MM.1S (cell line): ENCODE measurements at regions not wholly inside any gene's neighbourhood (a gene's known extent, or its start where the extent isn't known, plus 50 kb on each side); places are given as distances from the start of the nearest gene placed in this dataset.
A peak's percentile ranks its signal among the peaks of the same experiment; 100 is the strongest.
"Not testable (repeated sequence)": the region's sequence is repeated elsewhere in the genome, so short reads cannot be mapped to it uniquely, and the experiment has no call there.

Experiments used
- DNase-seq: peaks from one replicate; pipeline ENCODE4 v3.0.0-alpha.2; 2015
- H2AFZ ChIP-seq: fragments of 300-600 bp; sonication (generic); 2 replicates; pipeline ENCODE4 v1.6.0; 2016; ENCODE audit warnings: antibody characterized with exemption, low read length
- H3F3A ChIP-seq: fragments of 300-600 bp; sonication (generic); 2 replicates; pipeline ENCODE4 v1.6.1; 2016; ENCODE audit warnings: mild to moderate bottlenecking, antibody characterized with exemption, low read length, moderate library complexity, mixed read lengths; ENCODE audit not compliant: insufficient read depth
- H3K27ac ChIP-seq: fragments of 300-600 bp; sonication (generic); 2 replicates; pipeline ENCODE4 v1.5.1; 2016; ENCODE audit warnings: mild to moderate bottlenecking, low read length
- H3K27me3 ChIP-seq: fragments of 300-600 bp; sonication (generic); replicated peaks from 2 replicates; pipeline ENCODE4 v1.6.0; 2016; ENCODE audit warnings: low read length; ENCODE audit not compliant: insufficient read depth
- H3K36me3 ChIP-seq: fragments of 300-600 bp; sonication (generic); replicated peaks from 2 replicates; pipeline ENCODE4 v1.6.1; 2016; ENCODE audit warnings: mild to moderate bottlenecking, low read length, mixed read lengths; ENCODE audit not compliant: insufficient read depth
- H3K4me1 ChIP-seq: fragments of 300-600 bp; sonication (generic); 2 replicates; pipeline ENCODE4 v1.6.1; 2016; ENCODE audit warnings: low read length, mixed read lengths
- H3K4me2 ChIP-seq: fragments of 300-600 bp; sonication (generic); 2 replicates; pipeline ENCODE4 v1.6.0; 2016; ENCODE audit warnings: low read depth, low read length
- H3K4me3 ChIP-seq: fragments of 300-600 bp; sonication (generic); 2 replicates; pipeline ENCODE4 v1.5.1; 2016; ENCODE audit warnings: low read length, mixed read lengths
- H3K79me2 ChIP-seq: fragments of 300-600 bp; sonication (generic); 2 replicates; pipeline ENCODE4 v1.6.1; 2016; ENCODE audit warnings: mixed run types, low read length, mixed read lengths
- H3K9ac ChIP-seq: fragments of 300-600 bp; sonication (generic); 2 replicates; pipeline ENCODE4 v1.6.1; 2016; ENCODE audit warnings: low read length, mixed read lengths
- H3K9me2 ChIP-seq: fragments of 300-600 bp; sonication (generic); replicated peaks from 2 replicates; pipeline ENCODE4 v1.6.1; 2016; ENCODE audit warnings: mild to moderate bottlenecking, low read length, mixed read lengths; ENCODE audit not compliant: insufficient read depth
- H3K9me3 ChIP-seq: fragments of 300-600 bp; sonication (generic); replicated peaks from 2 replicates; pipeline ENCODE4 v1.6.1; 2016; ENCODE audit warnings: mild to moderate bottlenecking, low read length, mixed read lengths; ENCODE audit not compliant: insufficient read depth
- H4K20me1 ChIP-seq: fragments of 300-600 bp; sonication (generic); 2 replicates; pipeline ENCODE4 v1.6.1; 2016; ENCODE audit warnings: mild to moderate bottlenecking, low read length, moderate library complexity, mixed read lengths; ENCODE audit not compliant: insufficient read depth
- EZH2 ChIP-seq: fragments of 300-600 bp; sonication (generic); optimal IDR thresholded peaks from 2 replicates; pipeline ENCODE3; 2017; ENCODE audit warnings: low read depth, mild to moderate bottlenecking, antibody characterized with exemption, low read length, mixed read lengths
- EZH2phosphoT487 ChIP-seq: fragments of 300-600 bp; sonication (generic); IDR thresholded peaks from 2 replicates; pipeline ENCODE4 v1.6.1; 2018; ENCODE audit warnings: antibody characterized with exemption, low read length
- TF ChIP-seq, protein P1 (sequence below): fragments of 300-600 bp; sonication (generic); IDR thresholded peaks from 2 replicates; pipeline ENCODE4 v1.5.1; 2016; ENCODE audit warnings: antibody characterized with exemption, low read length, mixed read lengths

DNA sequence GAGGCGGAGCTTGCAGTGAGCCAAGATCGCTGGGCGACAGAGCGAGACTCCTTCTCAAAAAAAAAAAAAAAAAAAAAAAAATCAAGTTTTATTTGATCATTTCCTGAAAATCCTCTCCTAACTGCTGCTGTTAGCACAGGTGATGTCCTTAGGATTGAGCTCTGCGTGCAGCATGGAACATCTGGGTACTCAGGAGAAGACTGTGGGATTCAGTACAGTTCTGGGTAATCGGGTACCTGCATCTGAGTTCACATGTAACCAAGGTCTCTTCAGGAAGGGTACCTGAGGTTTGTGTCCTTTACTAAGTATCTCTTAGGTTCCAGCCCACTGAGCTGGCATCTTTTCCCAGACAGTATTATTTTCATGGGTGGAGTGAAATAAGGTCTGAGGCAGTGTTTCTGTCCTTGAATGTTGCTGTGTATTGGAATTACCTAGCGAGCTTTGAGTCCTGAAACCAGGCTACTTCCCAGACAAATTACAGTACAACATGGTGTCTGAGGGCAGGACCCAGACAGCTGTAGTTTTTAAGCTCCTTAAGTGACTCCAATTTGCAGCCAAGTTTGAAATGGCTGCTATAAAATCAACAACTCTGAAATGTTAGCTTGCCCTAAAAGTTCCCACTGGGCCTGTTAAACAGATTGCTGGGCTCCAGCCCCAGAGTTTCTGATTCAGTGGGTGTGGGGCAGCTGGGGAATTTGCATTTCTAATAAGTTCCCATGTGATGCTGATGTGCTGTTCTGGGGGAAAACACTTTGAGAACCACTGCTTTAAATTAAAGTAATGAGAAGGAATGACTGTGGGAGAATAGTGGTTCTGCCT lies 120.5 kb downstream of the PMAIP1 start:
- H3K27me3 ChIP-seq: no peaks in the 10 kb centered on the region
- H3K36me3 ChIP-seq: no peaks in the 10 kb centered on the region
- no peaks in the 10 kb centered on the region for H3K4me1 ChIP-seq
- no peak overlapping the region for H3K9ac ChIP-seq
- H3F3A ChIP-seq: no peaks in the 10 kb centered on the region
- H3K27ac ChIP-seq: no peak overlapping the region
- TF ChIP-seq, protein P1, sequence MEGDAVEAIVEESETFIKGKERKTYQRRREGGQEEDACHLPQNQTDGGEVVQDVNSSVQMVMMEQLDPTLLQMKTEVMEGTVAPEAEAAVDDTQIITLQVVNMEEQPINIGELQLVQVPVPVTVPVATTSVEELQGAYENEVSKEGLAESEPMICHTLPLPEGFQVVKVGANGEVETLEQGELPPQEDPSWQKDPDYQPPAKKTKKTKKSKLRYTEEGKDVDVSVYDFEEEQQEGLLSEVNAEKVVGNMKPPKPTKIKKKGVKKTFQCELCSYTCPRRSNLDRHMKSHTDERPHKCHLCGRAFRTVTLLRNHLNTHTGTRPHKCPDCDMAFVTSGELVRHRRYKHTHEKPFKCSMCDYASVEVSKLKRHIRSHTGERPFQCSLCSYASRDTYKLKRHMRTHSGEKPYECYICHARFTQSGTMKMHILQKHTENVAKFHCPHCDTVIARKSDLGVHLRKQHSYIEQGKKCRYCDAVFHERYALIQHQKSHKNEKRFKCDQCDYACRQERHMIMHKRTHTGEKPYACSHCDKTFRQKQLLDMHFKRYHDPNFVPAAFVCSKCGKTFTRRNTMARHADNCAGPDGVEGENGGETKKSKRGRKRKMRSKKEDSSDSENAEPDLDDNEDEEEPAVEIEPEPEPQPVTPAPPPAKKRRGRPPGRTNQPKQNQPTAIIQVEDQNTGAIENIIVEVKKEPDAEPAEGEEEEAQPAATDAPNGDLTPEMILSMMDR: no peak
- no peak for TF ChIP-seq EZH2
- no peak for TF ChIP-seq EZH2phosphoT487
- H3K79me2 ChIP-seq: no peaks in the 10 kb centered on the region
- H4K20me1 ChIP-seq: no peaks in the 10 kb centered on the region
- no peak overlapping the region for H3K4me2 ChIP-seq
- H3K4me3 ChIP-seq: no peak overlapping the region
- no peak overlapping the region for H2AFZ ChIP-seq
- H3K9me2 ChIP-seq: no peaks in the 10 kb centered on the region
- DNase-seq: no peak
- H3K9me3 ChIP-seq: no peaks in the 10 kb centered on the region

DNA sequence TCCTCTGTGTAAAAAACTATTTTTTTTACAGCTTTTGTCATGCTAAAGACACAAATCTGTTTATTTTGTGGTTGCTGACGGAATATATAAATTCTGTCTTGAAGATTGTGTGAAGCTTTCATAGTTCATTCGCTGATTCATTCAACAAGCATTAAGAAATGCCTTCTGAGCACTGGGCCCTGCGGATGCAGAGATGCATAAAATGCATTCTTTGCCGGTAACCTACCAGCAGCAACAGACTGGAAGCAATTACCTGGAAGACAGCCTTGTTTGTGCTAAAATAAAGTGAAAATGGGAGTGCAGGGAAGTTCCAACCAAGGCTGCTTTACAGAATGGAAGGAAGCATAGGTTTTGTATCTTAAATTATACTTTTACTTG lies 119.7 kb downstream of the PMAIP1 start:
- H3K4me3 ChIP-seq: no peak overlapping the region
- no peak for TF ChIP-seq EZH2phosphoT487
- TF ChIP-seq EZH2: no peak
- TF ChIP-seq, protein P1: no peak
- no peaks in the 10 kb centered on the region for H3K9me2 ChIP-seq
- H3K9ac ChIP-seq: no peak overlapping the region
- no peaks in the 10 kb centered on the region for H3K79me2 ChIP-seq
- no peak overlapping the region for H3K4me2 ChIP-seq
- no peaks in the 10 kb centered on the region for H3K9me3 ChIP-seq
- no peaks in the 10 kb centered on the region for H3F3A ChIP-seq
- H2AFZ ChIP-seq: no peak overlapping the region
- H3K27ac ChIP-seq: no peak overlapping the region
- no peaks in the 10 kb centered on the region for H3K27me3 ChIP-seq
- H3K4me1 ChIP-seq: no peaks in the 10 kb centered on the region
- DNase-seq: no peak
- H4K20me1 ChIP-seq: no peaks in the 10 kb centered on the region
- no peaks in the 10 kb centered on the region for H3K36me3 ChIP-seq

GRCh38 chr18:60018618-60019462 lies 119.0 kb downstream of the PMAIP1 start:
- no peak overlapping the region for H3K9ac ChIP-seq
- no peak overlapping the region for H2AFZ ChIP-seq
- H3K9me3 ChIP-seq: no peaks in the 10 kb centered on the region
- no peaks in the 10 kb centered on the region for H4K20me1 ChIP-seq
- no peaks in the 10 kb centered on the region for H3K9me2 ChIP-seq
- no peak overlapping the region for H3K4me2 ChIP-seq
- no peaks in the 10 kb centered on the region for H3K36me3 ChIP-seq
- no peaks in the 10 kb centered on the region for H3K27me3 ChIP-seq
- DNase-seq: no peak
- H3K27ac ChIP-seq: no peak overlapping the region
- TF ChIP-seq EZH2phosphoT487 (no peak), EZH2 (no peak)
- TF ChIP-seq, protein P1: no peak
- H3K4me1 ChIP-seq: no peaks in the 10 kb centered on the region
- H3F3A ChIP-seq: no peaks in the 10 kb centered on the region
- H3K79me2 ChIP-seq: no peaks in the 10 kb centered on the region
- H3K4me3 ChIP-seq: no peak overlapping the region

GRCh38 chr18:60018134-60018533 lies 118.3 kb downstream of the PMAIP1 start:
- not testable (repeated sequence) for H4K20me1 ChIP-seq, H3F3A ChIP-seq

More at GRCh38 chr18:60018134-60018533, 118.3 kb downstream of the PMAIP1 start:
- DNase-seq: peak; percentile 59
- not testable (repeated sequence) for H2AFZ ChIP-seq, H3K9ac ChIP-seq, H3K79me2 ChIP-seq, H3K27me3 ChIP-seq, H3K4me1 ChIP-seq, H3K27ac ChIP-seq, H3K9me2 ChIP-seq, H3K4me3 ChIP-seq, H3K36me3 ChIP-seq, H3K4me2 ChIP-seq, H3K9me3 ChIP-seq
